Keratinocyte (primary cell): ENCODE measurements at regions not wholly inside any gene's neighbourhood (a gene's known extent, or its start where the extent isn't known, plus 50 kb on each side); places are given as distances from the start of the nearest gene placed in this dataset.

Source experiments
- EZH2 ChIP-seq: IDR thresholded peaks from one replicate; pipeline ENCODE4 v1.6.1; 2012; ENCODE audit warnings: inconsistent platforms, mild to moderate bottlenecking, low read length, moderate library complexity
- TF ChIP-seq, protein P1 (sequence below), 3 experiments: IDR thresholded peaks in 1 of 3; conservative IDR thresholded peaks in 1 of 3; optimal IDR thresholded peaks in 1 of 3; 2 replicates in 2 of 3; 3 replicates in 1 of 3; pipeline versions ENCODE3 to v1.5.1; 2011; ENCODE audit warnings: low read length in 3 of 3, mild to moderate bottlenecking in 3 of 3, moderate library complexity in 2 of 3, control low read depth in 1 of 3, inconsistent platforms in 1 of 3; ENCODE audit not compliant: insufficient read depth in 2 of 3; ENCODE audit errors: extremely low read depth in 1 of 3

DNA sequence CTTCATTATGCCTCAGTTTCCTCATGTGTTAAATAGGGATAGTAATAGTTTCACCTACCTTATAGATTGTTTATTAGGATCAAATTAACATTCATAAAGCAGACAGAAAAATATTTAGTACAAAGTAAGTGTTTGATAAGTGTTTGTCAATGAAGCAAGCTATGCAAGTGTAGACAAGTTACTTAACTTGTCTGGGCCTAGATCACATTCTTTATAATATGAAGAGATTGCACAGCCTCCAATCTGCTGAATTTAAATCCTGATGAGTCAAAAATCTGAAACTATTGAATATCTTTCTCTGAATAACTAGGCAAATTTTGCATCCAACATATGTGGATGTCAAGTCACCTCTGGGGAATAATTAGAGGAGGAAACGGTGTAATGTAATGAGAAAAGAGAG, 170.5 kb downstream of the MZT1 start:
- TF ChIP-seq, protein P1, sequence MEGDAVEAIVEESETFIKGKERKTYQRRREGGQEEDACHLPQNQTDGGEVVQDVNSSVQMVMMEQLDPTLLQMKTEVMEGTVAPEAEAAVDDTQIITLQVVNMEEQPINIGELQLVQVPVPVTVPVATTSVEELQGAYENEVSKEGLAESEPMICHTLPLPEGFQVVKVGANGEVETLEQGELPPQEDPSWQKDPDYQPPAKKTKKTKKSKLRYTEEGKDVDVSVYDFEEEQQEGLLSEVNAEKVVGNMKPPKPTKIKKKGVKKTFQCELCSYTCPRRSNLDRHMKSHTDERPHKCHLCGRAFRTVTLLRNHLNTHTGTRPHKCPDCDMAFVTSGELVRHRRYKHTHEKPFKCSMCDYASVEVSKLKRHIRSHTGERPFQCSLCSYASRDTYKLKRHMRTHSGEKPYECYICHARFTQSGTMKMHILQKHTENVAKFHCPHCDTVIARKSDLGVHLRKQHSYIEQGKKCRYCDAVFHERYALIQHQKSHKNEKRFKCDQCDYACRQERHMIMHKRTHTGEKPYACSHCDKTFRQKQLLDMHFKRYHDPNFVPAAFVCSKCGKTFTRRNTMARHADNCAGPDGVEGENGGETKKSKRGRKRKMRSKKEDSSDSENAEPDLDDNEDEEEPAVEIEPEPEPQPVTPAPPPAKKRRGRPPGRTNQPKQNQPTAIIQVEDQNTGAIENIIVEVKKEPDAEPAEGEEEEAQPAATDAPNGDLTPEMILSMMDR (optimal IDR thresholded peaks at IDR 0.05 in 1 of 3, IDR thresholded peaks at IDR 0.05 in 1 of 3, conservative IDR thresholded peaks at IDR 0.05 in 1 of 3; ENCODE audit: extremely low read depth in 1 of 3, insufficient read depth in 2 of 3, low read length in 3 of 3) = no peak
- TF ChIP-seq EZH2 = no peak
